Suprapubic skin (tissue), 4 donors: ENCODE measurements at regions not wholly inside any gene's neighbourhood (a gene's known extent, or its start where the extent isn't known, plus 50 kb on each side); places are given as distances from the start of the nearest gene placed in this dataset.

Experiments
- DNase-seq, 2 donors: peaks; one replicate each; pipeline ENCODE4 v3.0.0-alpha.2; 2019; ENCODE audit warnings: low spot score in 2 of 2
- H3K27ac ChIP-seq: fragments of 200-600 bp; sonication (generic); one replicate; pipeline ENCODE4 v1.5.1; 2019
- H3K27me3 ChIP-seq: fragments of 200-600 bp; sonication (generic); one replicate; pipeline ENCODE4 v1.5.1; 2019
- H3K36me3 ChIP-seq: fragments of 200-600 bp; sonication (generic); one replicate; pipeline ENCODE4 v1.5.1; 2019
- H3K4me1 ChIP-seq: fragments of 200-600 bp; sonication (generic); one replicate; pipeline ENCODE4 v1.5.1; 2019
- H3K4me3 ChIP-seq: fragments of 200-600 bp; sonication (generic); one replicate; pipeline ENCODE4 v1.5.1; 2019; ENCODE audit warnings: mild to moderate bottlenecking
- H3K9me3 ChIP-seq: fragments of 200-600 bp; sonication (generic); one replicate; pipeline ENCODE4 v1.5.1; 2019
- CTCF ChIP-seq, 2 donors: fragments of 200-600 bp in 1 of 2; fragments of 450-650 bp in 1 of 2; sonication (generic) in 1 of 2; IDR thresholded peaks; one replicate each; pipeline ENCODE4 v1.5.1; 2016 to 2019; ENCODE audit warnings: antibody characterized with exemption in 2 of 2, mild to moderate bottlenecking in 1 of 2, moderate library complexity in 1 of 2
- EP300 ChIP-seq: sonication (generic); formaldehyde crosslinking; IDR thresholded peaks from one replicate; pipeline ENCODE4 v1.6.1; 2017; ENCODE audit warnings: antibody characterized with exemption
- POLR2A ChIP-seq, 2 donors: fragments of 450-650 bp; IDR thresholded peaks; one replicate each; pipeline ENCODE4 v1.6.1; 2017; ENCODE audit warnings: antibody characterized with exemption in 2 of 2, mild to moderate bottlenecking in 2 of 2, moderate library complexity in 2 of 2
- POLR2AphosphoS5 ChIP-seq, 3 donors: sonication (generic); formaldehyde crosslinking; IDR thresholded peaks; one replicate each; pipeline ENCODE4 v1.6.1; 2017; ENCODE audit warnings: antibody characterized with exemption in 3 of 3
- WGBS: methylation state at CpG from one replicate; pipeline ENCODE4 v1.1.5; 2018; 5-methylcytosine and 5-hydroxymethylcytosine counted together

GRCh38 chr16:62764572-62764971 is 728.3 kb upstream of the CDH8 start:
- no peak for TF ChIP-seq EP300
- no peak for DNase-seq
- 82% methylated on average over 2 of the region's 2 CpGs for WGBS

GRCh38 chr16:62760398-62760797 is 724.2 kb upstream of the CDH8 start:
- TF ChIP-seq POLR2AphosphoS5 (IDR thresholded peaks at IDR 0.05) (no peak), POLR2A (IDR thresholded peaks at IDR 0.05) (no peak), EP300 (no peak), CTCF (IDR thresholded peaks at IDR 0.05) (no peak)
- DNase-seq: no peak
- Histone ChIP-seq H3K4me1 (no peaks in the 10 kb centered on the region), H3K9me3 (no peaks in the 10 kb centered on the region), H3K4me3 (no peak overlapping the region), H3K36me3 (no peaks in the 10 kb centered on the region), H3K27me3 (no peaks in the 10 kb centered on the region), H3K27ac (no peak overlapping the region)

More at GRCh38 chr16:62764572-62764971, 728.3 kb upstream of the CDH8 start:
- Histone ChIP-seq H3K4me1 (no peaks in the 10 kb centered on the region), H3K4me3 (no peak overlapping the region), H3K27ac (no peak overlapping the region), H3K27me3 (no peaks in the 10 kb centered on the region), H3K36me3 (no peaks in the 10 kb centered on the region), H3K9me3 (no peaks in the 10 kb centered on the region)

DNA sequence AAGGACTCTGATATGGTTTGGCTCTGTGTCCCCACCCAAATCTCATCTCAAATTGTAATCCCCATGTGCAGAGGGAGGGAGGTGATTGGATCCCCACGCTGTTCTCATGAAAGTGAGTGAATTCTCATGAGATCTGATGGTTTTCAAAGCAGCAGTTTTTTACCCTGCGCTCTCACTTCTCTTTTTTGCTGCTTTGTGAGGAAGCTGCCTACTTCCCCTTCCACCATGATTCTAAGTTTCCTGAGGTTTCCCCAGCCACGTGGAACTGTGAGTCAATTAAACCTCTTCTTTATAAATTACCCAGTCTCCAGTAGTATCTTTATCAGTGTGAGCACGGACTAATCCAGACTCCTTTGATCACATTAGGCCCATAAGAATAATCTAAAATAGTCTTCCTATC is 719.7 kb upstream of the CDH8 start:
- DNase-seq: no peak
- H3K27ac ChIP-seq: no peak overlapping the region
- no peak for TF ChIP-seq POLR2A (IDR thresholded peaks at IDR 0.05)
- no peak for TF ChIP-seq CTCF (IDR thresholded peaks at IDR 0.05)
- no peak for TF ChIP-seq POLR2AphosphoS5 (IDR thresholded peaks at IDR 0.05)
- H3K9me3 ChIP-seq: no peaks in the 10 kb centered on the region
- WGBS: 66% methylated on average over 4 of the region's 4 CpGs
- H3K36me3 ChIP-seq: no peaks in the 10 kb centered on the region
- no peaks in the 10 kb centered on the region for H3K27me3 ChIP-seq
- no peak overlapping the region for H3K4me3 ChIP-seq
- H3K4me1 ChIP-seq: no peaks in the 10 kb centered on the region

GRCh38 chr16:62752854-62753253 is 716.6 kb upstream of the CDH8 start:
- H3K27me3 ChIP-seq: no peaks in the 10 kb centered on the region
- DNase-seq: no peak
- no peaks in the 10 kb centered on the region for H3K9me3 ChIP-seq
- no peak overlapping the region for H3K4me3 ChIP-seq
- WGBS: 78% methylated on average over 3 of the region's 3 CpGs
- H3K36me3 ChIP-seq: no peaks in the 10 kb centered on the region
- H3K4me1 ChIP-seq: no peaks in the 10 kb centered on the region
- no peak overlapping the region for H3K27ac ChIP-seq
- TF ChIP-seq CTCF (IDR thresholded peaks at IDR 0.05): no peak
- no peak for TF ChIP-seq POLR2A (IDR thresholded peaks at IDR 0.05)
- no peak for TF ChIP-seq POLR2AphosphoS5 (IDR thresholded peaks at IDR 0.05)
- no peak for TF ChIP-seq EP300

DNA sequence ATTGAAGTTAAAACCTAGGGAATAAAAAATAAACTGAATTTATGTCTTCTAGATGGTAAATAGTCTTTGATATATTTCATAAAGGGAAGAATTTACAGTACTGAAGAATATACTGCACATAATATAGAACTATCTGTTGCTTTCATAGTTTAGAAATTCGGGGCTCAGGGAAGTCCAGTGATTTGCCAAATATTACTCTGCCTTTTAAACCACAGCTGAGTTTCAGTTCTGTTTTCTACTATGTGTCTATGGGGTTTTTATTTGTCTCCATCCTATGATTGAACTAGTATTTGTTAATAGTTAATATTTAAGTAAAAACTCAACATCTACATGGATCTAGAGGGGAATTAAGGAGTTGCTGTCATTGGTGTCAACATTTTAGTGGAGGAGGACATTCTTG is 715.0 kb upstream of the CDH8 start:
- TF ChIP-seq EP300 (no peak), POLR2A (IDR thresholded peaks at IDR 0.05) (no peak), POLR2AphosphoS5 (IDR thresholded peaks at IDR 0.05) (no peak), CTCF (IDR thresholded peaks at IDR 0.05) (no peak)
- Histone ChIP-seq H3K36me3 (no peaks in the 10 kb centered on the region), H3K27me3 (no peaks in the 10 kb centered on the region), H3K27ac (no peak overlapping the region), H3K4me1 (no peaks in the 10 kb centered on the region), H3K9me3 (no peaks in the 10 kb centered on the region), H3K4me3 (no peak overlapping the region)
- no peak for DNase-seq
- WGBS: 63% methylated on average over 1 of the region's 1 CpG

DNA sequence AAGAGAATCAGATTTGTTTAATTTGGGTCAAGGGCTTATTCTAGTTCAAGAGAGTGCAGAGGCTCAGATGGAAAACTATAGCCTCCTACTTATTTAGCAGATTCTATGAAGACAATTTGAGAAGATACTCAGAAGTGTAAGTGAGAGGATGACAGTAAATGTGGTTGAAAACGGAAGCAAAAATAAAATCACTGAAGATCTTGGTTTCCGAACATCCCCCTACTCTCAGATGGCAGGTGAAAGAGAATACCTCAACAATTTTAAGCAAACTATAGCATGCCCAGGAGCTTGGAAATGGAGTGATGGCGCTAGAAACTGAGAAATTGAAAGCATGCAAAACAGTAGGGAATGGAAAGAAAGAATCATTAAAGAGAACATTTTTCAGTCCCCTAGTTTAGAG is 705.5 kb upstream of the CDH8 start:
- H3K27me3 ChIP-seq: no peaks in the 10 kb centered on the region
- H3K36me3 ChIP-seq: no peaks in the 10 kb centered on the region
- no peak overlapping the region for H3K27ac ChIP-seq
- DNase-seq: no peak
- TF ChIP-seq CTCF (IDR thresholded peaks at IDR 0.05): no peak
- TF ChIP-seq POLR2A (IDR thresholded peaks at IDR 0.05): no peak
- no peak for TF ChIP-seq POLR2AphosphoS5 (IDR thresholded peaks at IDR 0.05)
- no peak for TF ChIP-seq EP300
- H3K4me1 ChIP-seq: no peaks in the 10 kb centered on the region
- 55% methylated on average over 3 of the region's 3 CpGs for WGBS
- no peaks in the 10 kb centered on the region for H3K9me3 ChIP-seq
- H3K4me3 ChIP-seq: no peak overlapping the region
